Spinal cord (tissue), 9 donors: ENCODE measurements at regions not wholly inside any gene's neighbourhood (a gene's known extent, or its start where the extent isn't known, plus 50 kb on each side); places are given as distances from the start of the nearest gene placed in this dataset.
"Not testable (repeated sequence)": the region's sequence is repeated elsewhere in the genome, so short reads cannot be mapped to it uniquely, and the experiment has no call there.

Experiments used
- DNase-seq, 6 donors: peaks; one replicate each; pipeline versions ENCODE4 v3.0.0 to v3.0.0-alpha.2; 2013 to 2015; ENCODE audit warnings: low spot score in 6 of 6, low read depth in 4 of 6
- H3K27ac ChIP-seq: one replicate; pipeline ENCODE4 v1.5.1; 2013; ENCODE audit warnings: low read depth, low read length, control low read depth
- H3K27me3 ChIP-seq: one replicate; pipeline ENCODE4 v1.6.1; 2013; ENCODE audit warnings: low read length; ENCODE audit not compliant: control insufficient read depth, insufficient read depth
- H3K36me3 ChIP-seq: one replicate; pipeline ENCODE4 v1.6.1; 2013; ENCODE audit warnings: low read length; ENCODE audit not compliant: control insufficient read depth, insufficient read depth
- H3K4me1 ChIP-seq: one replicate; pipeline ENCODE4 v1.6.1; 2013; ENCODE audit warnings: low read length; ENCODE audit not compliant: control insufficient read depth, insufficient read depth
- H3K4me3 ChIP-seq: one replicate; pipeline ENCODE4 v1.5.1; 2013; ENCODE audit warnings: low read depth, low read length, control low read depth
- H3K9me3 ChIP-seq: one replicate; pipeline ENCODE4 v1.6.1; 2013; ENCODE audit warnings: low read length; ENCODE audit not compliant: control insufficient read depth, insufficient read depth
- WGBS: methylation state at CpG from one replicate; pipeline ENCODE4 v1.1.5; 2013; ENCODE audit warnings: missing lambda C conversion rate; ENCODE audit not compliant: insufficient coverage; 5-methylcytosine and 5-hydroxymethylcytosine counted together
- donor health status: healthy.

GRCh38 chr9:88258601-88259000, 120.3 kb upstream of the SPATA31C2 start:
- WGBS = 30% methylated on average over 11 of the region's 12 CpGs
- Histone ChIP-seq H3K27me3 (no peaks in the 10 kb centered on the region), H3K27ac (peak overlapping the region; percentile 49), H3K4me3 (no peak overlapping the region), H3K36me3 (no peaks in the 10 kb centered on the region), H3K4me1 (peaks cover 13% of the 10 kb centered on the region), H3K9me3 (peaks cover 2% of the 10 kb centered on the region)
- DNase-seq = peak in 3 of 6 donors; percentile 30 to 80 (median 32)

GRCh38 chr9:88258024-88258423, 119.7 kb upstream of the SPATA31C2 start:
- H3K4me3 ChIP-seq = no peak overlapping the region
- H3K27me3 ChIP-seq = no peaks in the 10 kb centered on the region
- H3K9me3 ChIP-seq = peaks cover 2% of the 10 kb centered on the region
- DNase-seq = peak in 4 of 6 donors; percentile 24 to 84 (median 54)
- WGBS = 0% methylated on average over 1 of the region's 2 CpGs
- H3K4me1 ChIP-seq = peaks cover 13% of the 10 kb centered on the region
- no peaks in the 10 kb centered on the region for H3K36me3 ChIP-seq
- peak overlapping the region; percentile 49 for H3K27ac ChIP-seq

DNA sequence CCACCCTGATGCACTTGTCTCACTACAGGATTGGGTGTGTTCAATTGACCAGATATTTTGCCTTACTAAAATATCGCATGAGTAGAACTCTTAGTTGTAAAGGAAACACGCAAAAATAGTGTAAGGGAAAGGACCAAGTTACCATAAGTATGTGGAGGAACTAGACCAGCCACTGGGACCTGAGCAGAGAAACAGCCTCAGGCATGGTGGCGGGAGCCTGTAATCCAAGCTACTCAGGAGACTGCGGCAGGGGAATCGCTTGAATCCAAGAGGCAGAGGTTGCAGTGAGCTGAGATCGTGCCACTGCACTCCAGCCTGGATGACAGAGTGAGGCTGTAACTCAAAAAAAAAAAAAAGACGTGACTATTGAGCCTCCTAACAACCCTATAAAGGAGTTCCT, 117.9 kb upstream of the SPATA31C2 start:
- WGBS = 88% methylated on average over 5 of the region's 7 CpGs
- Histone ChIP-seq H3K4me1 (peaks cover 13% of the 10 kb centered on the region), H3K9me3 (peaks cover 8% of the 10 kb centered on the region), H3K4me3 (no peak overlapping the region), H3K27me3 (no peaks in the 10 kb centered on the region), H3K27ac (no peak overlapping the region), H3K36me3 (no peaks in the 10 kb centered on the region)
- no peak for DNase-seq

DNA sequence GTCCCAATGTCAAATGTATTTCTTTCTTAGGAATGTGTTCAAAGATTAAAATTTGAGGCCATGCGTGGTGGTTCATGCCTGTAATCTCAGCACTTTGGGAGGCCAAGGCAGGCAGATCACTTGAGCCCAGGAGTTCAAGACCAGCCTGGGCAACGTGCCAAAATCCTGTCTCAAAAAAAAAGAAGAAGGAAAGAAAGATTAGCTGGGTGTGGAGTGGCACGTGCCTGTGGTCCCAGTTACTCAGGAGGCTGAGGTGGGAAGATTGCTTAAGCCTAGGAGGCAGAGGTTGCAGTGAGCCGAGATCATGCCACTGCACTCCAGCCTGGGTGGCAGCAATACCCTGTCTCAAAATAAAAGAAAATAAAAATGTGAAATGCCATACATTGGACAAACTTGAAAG, 117.5 kb upstream of the SPATA31C2 start:
- not testable (repeated sequence) for H3K27ac ChIP-seq, H3K27me3 ChIP-seq, H3K4me3 ChIP-seq, H3K36me3 ChIP-seq, H3K9me3 ChIP-seq
- peaks cover 13% of the 10 kb centered on the region for H3K4me1 ChIP-seq
- whole genome bisulfite sequencing = 40% methylated on average over 3 of the region's 4 CpGs
- DNase-seq = peak in 1 of 6 donors; percentile 7

- Histone ChIP-seq H3K27me3 (no peaks in the 10 kb centered on the region), H3K9me3 (peaks cover 8% of the 10 kb centered on the region), H3K4me1 (no peaks in the 10 kb centered on the region), H3K36me3 (no peaks in the 10 kb centered on the region), H3K4me3 (no peak overlapping the region), H3K27ac (no peak overlapping the region)
- no peak for DNase-seq
- 86% methylated on average over 1 of the region's 1 CpG for WGBS
These were observed 113.6 kb upstream of the SPATA31C2 start for GRCh38 chr9:88251903-88252302.

DNA sequence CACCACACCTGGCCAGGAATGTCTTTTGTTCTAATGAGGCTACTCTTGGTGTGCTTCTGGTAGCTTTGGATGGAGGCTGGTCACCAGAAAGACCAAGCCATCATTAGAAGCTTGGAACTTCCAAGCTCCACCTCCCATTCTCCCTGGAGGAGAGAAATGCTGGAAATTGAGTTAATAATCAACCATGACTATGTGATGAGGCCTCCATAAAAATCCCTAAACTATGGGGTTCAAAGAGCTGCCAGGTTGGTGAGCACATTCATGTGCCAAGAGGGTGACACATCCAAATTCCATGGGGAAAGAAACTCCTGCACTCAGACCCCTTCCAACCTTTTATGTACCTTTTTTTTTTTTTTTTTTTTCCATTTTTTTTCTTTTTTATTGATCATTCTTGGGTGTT, 105.5 kb upstream of the SPATA31C2 start:
- Histone ChIP-seq H3K9me3 (no peaks in the 10 kb centered on the region), H3K27ac (no peak overlapping the region), H3K4me1 (no peaks in the 10 kb centered on the region), H3K4me3 (no peak overlapping the region), H3K27me3 (no peaks in the 10 kb centered on the region), H3K36me3 (no peaks in the 10 kb centered on the region)
- DNase-seq = no peak

GRCh38 chr9:88242879-88243278, 104.6 kb upstream of the SPATA31C2 start:
- DNase-seq = no peak
- H3K4me1 ChIP-seq = peaks cover 3% of the 10 kb centered on the region
- no peaks in the 10 kb centered on the region for H3K27me3 ChIP-seq
- no CpG with 5 or more reads among the region's 1 CpG for WGBS
- H3K36me3 ChIP-seq = no peaks in the 10 kb centered on the region
- H3K4me3 ChIP-seq = no peak overlapping the region
- H3K9me3 ChIP-seq = no peaks in the 10 kb centered on the region
- H3K27ac ChIP-seq = no peak overlapping the region

GRCh38 chr9:88237991-88238571, 99.8 kb upstream of the SPATA31C2 start:
- no peaks in the 10 kb centered on the region for H3K9me3 ChIP-seq
- H3K4me1 ChIP-seq = peaks cover 19% of the 10 kb centered on the region
- H3K27ac ChIP-seq = peak overlapping the region; percentile 62
- H3K4me3 ChIP-seq = no peak overlapping the region
- no peaks in the 10 kb centered on the region for H3K36me3 ChIP-seq
- H3K27me3 ChIP-seq = no peaks in the 10 kb centered on the region
- no peak for DNase-seq
- WGBS = 89% methylated on average over 3 of the region's 11 CpGs

DNA sequence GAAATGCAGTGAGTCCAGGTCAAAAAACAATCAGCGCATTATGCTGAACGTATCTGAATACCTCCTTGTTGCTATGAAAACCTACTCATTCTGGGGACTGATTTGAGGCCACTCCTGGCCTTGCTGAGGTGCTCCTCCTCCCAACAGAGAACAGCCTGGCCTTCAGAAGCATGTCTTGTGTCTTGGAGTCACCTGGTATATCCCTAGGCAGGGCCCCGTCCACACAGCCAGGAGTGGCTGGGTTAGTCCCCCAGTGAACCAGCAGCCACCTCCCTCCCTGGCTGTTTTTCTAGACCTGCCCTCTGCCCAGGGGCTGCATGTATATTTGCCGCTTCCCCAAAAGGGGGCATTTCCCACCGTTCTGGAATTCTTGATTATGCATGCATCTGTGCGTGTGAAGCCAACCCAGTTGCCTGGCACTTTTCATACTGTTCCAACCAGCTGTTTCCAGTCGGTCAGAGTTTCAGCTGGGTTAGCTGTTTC, 99.2 kb upstream of the SPATA31C2 start:
- H3K36me3 ChIP-seq = no peaks in the 10 kb centered on the region
- H3K27me3 ChIP-seq = no peaks in the 10 kb centered on the region
- peaks cover 19% of the 10 kb centered on the region for H3K4me1 ChIP-seq
- H3K4me3 ChIP-seq = no peak overlapping the region
- peak overlapping the region; percentile 62 for H3K27ac ChIP-seq
- 39% methylated on average over 7 of the region's 7 CpGs for whole genome bisulfite sequencing
- peak in 2 of 6 donors; percentile 17 for DNase-seq
- no peaks in the 10 kb centered on the region for H3K9me3 ChIP-seq
